ENCODE measurements at regions not wholly inside any gene's neighbourhood (a gene's known extent, or its start where the extent isn't known, plus 50 kb on each side); places are given as distances from the start of the nearest gene placed in this dataset.

- BruUV-seq (replicated peaks), result no TSS peak
- Histone ChIP-seq H3K27me3 (ENCODE audit: low read length) (no peaks in the 10 kb centered on the region), H4K20me1 (ENCODE audit: low read length) (no peaks in the 10 kb centered on the region), H3K79me2 (ENCODE audit: low read length) (no peaks in the 10 kb centered on the region), H3K4me1 (ENCODE audit: insufficient read depth, low read length) (no peaks in the 10 kb centered on the region), H3K4me3 (ENCODE audit: low read length) (no peak overlapping the region), H3K9me2 (replicated peaks; ENCODE audit: low read length) (no peaks in the 10 kb centered on the region), H3K9ac (ENCODE audit: low read length) (no peak overlapping the region), H3F3A (ENCODE audit: low read length, unreplicated experiment) (no peaks in the 10 kb centered on the region), H3K27ac (ENCODE audit: low read length) (no peak overlapping the region), H2AFZ (ENCODE audit: low read length) (no peak overlapping the region), H3K4me2 (ENCODE audit: low read length) (no peak overlapping the region), H3K36me3 (ENCODE audit: low read depth, low read length) (no peaks in the 10 kb centered on the region), H3K9me3 (ENCODE audit: low read length) (no peaks in the 10 kb centered on the region)
- ChIA-PET POLR2A (ENCODE audit: unreplicated experiment) (no interaction called here), CTCF (no interaction called here)
- TF ChIP-seq CTCF (conservative IDR thresholded peaks at IDR 0.05; ENCODE audit: low read depth, low read length) (no peak), EZH2 (IDR thresholded peaks at IDR 0.05; ENCODE audit: low read length, unreplicated experiment) (no peak), EZH2phosphoT487 (IDR thresholded peaks at IDR 0.05; ENCODE audit: borderline replicate concordance, low read length) (no peak)
- DNase-seq (no peak), ATAC-seq (no peak)
- intact Hi-C loops (cut with micrococcal nuclease), result no loop called here
Measured at GRCh38 chr2:129239141-129239540, 740.3 kb upstream of the RAB6C start.

GRCh38 chr2:129240061-129240460, 739.4 kb upstream of the RAB6C start:
- H3K9me2 ChIP-seq (replicated peaks; ENCODE audit: low read length), result no peaks in the 10 kb centered on the region
- H3K4me1 ChIP-seq (ENCODE audit: insufficient read depth, low read length), result no peaks in the 10 kb centered on the region
- H3K4me2 ChIP-seq (ENCODE audit: low read length), result no peak overlapping the region
- POLR2A ChIA-PET (ENCODE audit: unreplicated experiment), result no interaction called here
- ATAC-seq, result no peak
- no peak overlapping the region for H2AFZ ChIP-seq (ENCODE audit: low read length)
- H3K4me3 ChIP-seq (ENCODE audit: low read length), result no peak overlapping the region
- H3K79me2 ChIP-seq (ENCODE audit: low read length), result no peaks in the 10 kb centered on the region
- no peaks in the 10 kb centered on the region for H3K36me3 ChIP-seq (ENCODE audit: low read depth, low read length)
- H4K20me1 ChIP-seq (ENCODE audit: low read length), result no peaks in the 10 kb centered on the region
- no peak overlapping the region for H3K27ac ChIP-seq (ENCODE audit: low read length)
- H3K9me3 ChIP-seq (ENCODE audit: low read length), result no peaks in the 10 kb centered on the region
- intact Hi-C loops (cut with micrococcal nuclease), result no loop called here
- H3K9ac ChIP-seq (ENCODE audit: low read length), result no peak overlapping the region
- no peak for DNase-seq
- no peak for TF ChIP-seq EZH2phosphoT487 (IDR thresholded peaks at IDR 0.05; ENCODE audit: borderline replicate concordance, low read length)
- no peak for TF ChIP-seq CTCF (conservative IDR thresholded peaks at IDR 0.05; ENCODE audit: low read depth, low read length)
- no peak for TF ChIP-seq EZH2 (IDR thresholded peaks at IDR 0.05; ENCODE audit: low read length, unreplicated experiment)
- H3F3A ChIP-seq (ENCODE audit: low read length, unreplicated experiment), result no peaks in the 10 kb centered on the region
- BruUV-seq (replicated peaks), result no TSS peak
- CTCF ChIA-PET, result no interaction called here
- no peaks in the 10 kb centered on the region for H3K27me3 ChIP-seq (ENCODE audit: low read length)

GRCh38 chr2:129242269-129242668, 737.2 kb upstream of the RAB6C start:
- no peaks in the 10 kb centered on the region for H4K20me1 ChIP-seq (ENCODE audit: low read length)
- no peaks in the 10 kb centered on the region for H3K9me3 ChIP-seq (ENCODE audit: low read length)
- H3F3A ChIP-seq (ENCODE audit: low read length, unreplicated experiment), result no peaks in the 10 kb centered on the region
- H3K9ac ChIP-seq (ENCODE audit: low read length), result no peak overlapping the region
- H3K79me2 ChIP-seq (ENCODE audit: low read length), result no peaks in the 10 kb centered on the region
- no peaks in the 10 kb centered on the region for H3K36me3 ChIP-seq (ENCODE audit: low read depth, low read length)
- no peak overlapping the region for H2AFZ ChIP-seq (ENCODE audit: low read length)
- DNase-seq (no peak), ATAC-seq (no peak)
- no peak overlapping the region for H3K27ac ChIP-seq (ENCODE audit: low read length)
- intact Hi-C loops (cut with micrococcal nuclease), result no loop called here
- BruUV-seq (replicated peaks), result no TSS peak
- H3K4me1 ChIP-seq (ENCODE audit: insufficient read depth, low read length), result no peaks in the 10 kb centered on the region
- POLR2A ChIA-PET (ENCODE audit: unreplicated experiment), result no interaction called here
- TF ChIP-seq EZH2phosphoT487 (IDR thresholded peaks at IDR 0.05; ENCODE audit: borderline replicate concordance, low read length) (no peak), EZH2 (IDR thresholded peaks at IDR 0.05; ENCODE audit: low read length, unreplicated experiment) (no peak), CTCF (conservative IDR thresholded peaks at IDR 0.05; ENCODE audit: low read depth, low read length) (no peak)
- CTCF ChIA-PET, result no interaction called here
- H3K4me3 ChIP-seq (ENCODE audit: low read length), result no peak overlapping the region
- no peaks in the 10 kb centered on the region for H3K9me2 ChIP-seq (replicated peaks; ENCODE audit: low read length)
- no peak overlapping the region for H3K4me2 ChIP-seq (ENCODE audit: low read length)
- H3K27me3 ChIP-seq (ENCODE audit: low read length), result no peaks in the 10 kb centered on the region
